Lung (tissue), 11 donors: ENCODE measurements at regions not wholly inside any gene's neighbourhood (a gene's known extent, or its start where the extent isn't known, plus 50 kb on each side); places are given as distances from the start of the nearest gene placed in this dataset.

Experiments
- ATAC-seq: fragments of 200-7000 bp; cut with Tn5 transposase; one replicate; pipeline ENCODE4 v1.9.1; 2020; ENCODE audit warnings: moderate number of reproducible peaks; ENCODE audit not compliant: insufficient read depth, low FRiP score
- DNase-seq, 3 donors: peaks; one replicate each; pipeline ENCODE4 v3.0.0-alpha.2; 2013 to 2017
- H3K27ac ChIP-seq, 2 donors: one replicate each; pipeline ENCODE4 v1.5.1; 2013; ENCODE audit warnings: mild to moderate bottlenecking in 2 of 2, moderate library complexity in 2 of 2, control low read depth in 1 of 2, inconsistent platforms in 1 of 2, low read depth in 1 of 2, low read length in 1 of 2
- H3K27me3 ChIP-seq, 3 donors: one replicate each; pipeline ENCODE4 v1.5.1; 2013; ENCODE audit warnings: low read length in 2 of 3; ENCODE audit not compliant: control insufficient read depth in 3 of 3, insufficient read depth in 3 of 3
- H3K36me3 ChIP-seq, 4 donors: one replicate each; pipeline ENCODE4 v1.5.1; 2013; ENCODE audit warnings: low read length in 4 of 4, mild to moderate bottlenecking in 1 of 4, moderate library complexity in 1 of 4; ENCODE audit not compliant: control insufficient read depth in 4 of 4, insufficient read depth in 4 of 4
- H3K4me1 ChIP-seq, 5 donors: one replicate each; pipeline ENCODE4 v1.5.1; 2013; ENCODE audit warnings: low read length in 5 of 5, mild to moderate bottlenecking in 2 of 5, moderate library complexity in 1 of 5; ENCODE audit not compliant: control insufficient read depth in 5 of 5, insufficient read depth in 5 of 5
- H3K4me3 ChIP-seq: one replicate; pipeline ENCODE4 v1.5.1; 2013; ENCODE audit warnings: mild to moderate bottlenecking, control low read depth, moderate library complexity
- H3K9ac ChIP-seq, 2 donors: one replicate each; pipeline ENCODE4 v1.5.1; 2013; ENCODE audit warnings: low read length in 2 of 2, control low read depth in 1 of 2; ENCODE audit not compliant: insufficient read depth in 1 of 2
- H3K9me3 ChIP-seq, 4 donors: one replicate each; pipeline ENCODE4 v1.5.1; 2013; ENCODE audit warnings: low read length in 3 of 4, mild to moderate bottlenecking in 1 of 4, moderate library complexity in 1 of 4; ENCODE audit not compliant: control insufficient read depth in 4 of 4, insufficient read depth in 3 of 4
- WGBS, 2 donors: extraction: QIAGEN DNeasy Blood & Tissue Kit; methylation state at CpG; one replicate each; pipeline ENCODE4 v1.1.7; 2013; 5-methylcytosine and 5-hydroxymethylcytosine counted together
- TF ChIP-seq, protein P1 (sequence below): IDR thresholded peaks from 2 replicates; pipeline ENCODE4 v1.5.1; 2012; ENCODE audit warnings: mild to moderate bottlenecking; ENCODE audit errors: control extremely low read depth, extremely low read depth
- donor health status: control.
- donor health status: control.
- donor health status: Bipolar disorder and iron deficiency.
- donor health status: healthy.
- donor health status: DM: yes; HTN: yes; CAD: no.

DNA sequence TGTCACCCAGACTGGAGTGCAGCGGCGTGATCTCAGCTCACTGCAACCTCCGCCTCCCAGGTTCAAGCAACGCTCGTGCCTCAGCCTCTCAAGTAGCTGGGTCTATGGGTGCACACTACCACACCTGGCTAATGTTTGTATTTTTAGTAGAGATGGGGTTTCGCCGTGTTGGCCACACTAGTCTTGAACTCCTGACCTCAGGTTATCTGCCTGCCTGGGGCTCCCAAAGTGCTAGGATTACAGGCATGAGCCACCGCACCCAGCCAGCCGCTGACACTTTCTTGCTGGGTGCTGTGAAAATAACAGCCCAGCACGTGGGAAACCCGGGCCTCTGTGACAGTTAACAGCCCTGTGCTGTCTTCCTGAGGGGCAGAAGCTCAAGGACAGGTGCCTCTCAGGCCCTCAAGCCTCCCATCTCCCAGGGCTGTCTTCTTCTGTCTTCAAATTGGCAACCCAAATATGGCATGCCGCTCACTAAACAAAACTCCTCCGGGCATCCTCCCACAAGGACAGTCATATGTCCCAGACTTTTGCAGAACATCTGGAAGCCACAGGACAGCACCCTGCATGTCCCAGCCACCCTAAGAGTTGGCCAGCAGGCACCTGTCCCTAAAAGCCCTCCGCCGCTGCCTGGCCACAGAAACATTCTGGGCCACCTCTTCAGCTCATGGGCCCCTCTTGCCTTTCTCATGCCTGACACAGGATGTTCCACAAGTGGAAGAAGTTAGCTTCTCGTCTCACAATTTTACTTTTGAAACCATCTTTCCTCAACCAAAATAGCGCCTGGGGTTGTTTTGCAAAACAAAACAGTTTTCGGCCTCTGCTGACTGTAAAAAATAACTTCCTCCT is 233.6 kb downstream of the SYK start:
- 83 to 86% methylated on average over 18 of the region's 18 CpGs for WGBS, 2 donors

GRCh38 chr9:91035825-91036208 is 234.2 kb downstream of the SYK start:
- no peak overlapping the region for H3K4me3 ChIP-seq
- no peak for DNase-seq
- H3K9ac ChIP-seq: no peak overlapping the region
- H3K9me3 ChIP-seq: peaks cover 0 to 2% (median 0%) of the 10 kb centered on the region in 4 donors
- H3K4me1 ChIP-seq: peaks cover 0 to 19% (median 14%) of the 10 kb centered on the region in 5 donors
- no peak for ATAC-seq
- TF ChIP-seq, protein P1, sequence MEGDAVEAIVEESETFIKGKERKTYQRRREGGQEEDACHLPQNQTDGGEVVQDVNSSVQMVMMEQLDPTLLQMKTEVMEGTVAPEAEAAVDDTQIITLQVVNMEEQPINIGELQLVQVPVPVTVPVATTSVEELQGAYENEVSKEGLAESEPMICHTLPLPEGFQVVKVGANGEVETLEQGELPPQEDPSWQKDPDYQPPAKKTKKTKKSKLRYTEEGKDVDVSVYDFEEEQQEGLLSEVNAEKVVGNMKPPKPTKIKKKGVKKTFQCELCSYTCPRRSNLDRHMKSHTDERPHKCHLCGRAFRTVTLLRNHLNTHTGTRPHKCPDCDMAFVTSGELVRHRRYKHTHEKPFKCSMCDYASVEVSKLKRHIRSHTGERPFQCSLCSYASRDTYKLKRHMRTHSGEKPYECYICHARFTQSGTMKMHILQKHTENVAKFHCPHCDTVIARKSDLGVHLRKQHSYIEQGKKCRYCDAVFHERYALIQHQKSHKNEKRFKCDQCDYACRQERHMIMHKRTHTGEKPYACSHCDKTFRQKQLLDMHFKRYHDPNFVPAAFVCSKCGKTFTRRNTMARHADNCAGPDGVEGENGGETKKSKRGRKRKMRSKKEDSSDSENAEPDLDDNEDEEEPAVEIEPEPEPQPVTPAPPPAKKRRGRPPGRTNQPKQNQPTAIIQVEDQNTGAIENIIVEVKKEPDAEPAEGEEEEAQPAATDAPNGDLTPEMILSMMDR: no peak
- no peaks in the 10 kb centered on the region for H3K36me3 ChIP-seq
- WGBS, 2 donors: 92 to 93% methylated on average over 10 of the region's 10 CpGs
- no peak overlapping the region for H3K27ac ChIP-seq
- peaks cover 0 to 2% (median 0%) of the 10 kb centered on the region in 3 donors for H3K27me3 ChIP-seq

More for the DNA sequence above, 233.6 kb downstream of the SYK start:
- no peak overlapping the region for H3K27ac ChIP-seq
- H3K4me3 ChIP-seq: no peak overlapping the region
- ATAC-seq (no peak), DNase-seq (no peak)
- peaks cover 0 to 2% (median 0%) of the 10 kb centered on the region in 3 donors for H3K27me3 ChIP-seq
- peaks cover 0 to 19% (median 14%) of the 10 kb centered on the region in 5 donors for H3K4me1 ChIP-seq
- TF ChIP-seq, protein P1: no peak
- peaks cover 0 to 2% (median 0%) of the 10 kb centered on the region in 4 donors for H3K9me3 ChIP-seq
- no peaks in the 10 kb centered on the region for H3K36me3 ChIP-seq
- no peak overlapping the region for H3K9ac ChIP-seq

- H3K9me3 ChIP-seq: peaks cover 0 to 2% (median 0%) of the 10 kb centered on the region in 4 donors
- no peak for ATAC-seq
- H3K27me3 ChIP-seq: peaks cover 0 to 2% (median 0%) of the 10 kb centered on the region in 3 donors
- H3K4me3 ChIP-seq: no peak overlapping the region
- no peak overlapping the region for H3K27ac ChIP-seq
- no peak for DNase-seq
- WGBS, 2 donors: 94 to 95% methylated on average over 8 of the region's 8 CpGs
- H3K36me3 ChIP-seq: no peaks in the 10 kb centered on the region
- peaks cover 0 to 19% (median 14%) of the 10 kb centered on the region in 5 donors for H3K4me1 ChIP-seq
- TF ChIP-seq, protein P1: no peak
- H3K9ac ChIP-seq: no peak overlapping the region
Observed at GRCh38 chr9:91036356-91036755, 234.7 kb downstream of the SYK start.
